ENCODE measurements at regions not wholly inside any gene's neighbourhood (a gene's known extent, or its start where the extent isn't known, plus 50 kb on each side); places are given as distances from the start of the nearest gene placed in this dataset.

- TF ChIP-seq, protein P1, sequence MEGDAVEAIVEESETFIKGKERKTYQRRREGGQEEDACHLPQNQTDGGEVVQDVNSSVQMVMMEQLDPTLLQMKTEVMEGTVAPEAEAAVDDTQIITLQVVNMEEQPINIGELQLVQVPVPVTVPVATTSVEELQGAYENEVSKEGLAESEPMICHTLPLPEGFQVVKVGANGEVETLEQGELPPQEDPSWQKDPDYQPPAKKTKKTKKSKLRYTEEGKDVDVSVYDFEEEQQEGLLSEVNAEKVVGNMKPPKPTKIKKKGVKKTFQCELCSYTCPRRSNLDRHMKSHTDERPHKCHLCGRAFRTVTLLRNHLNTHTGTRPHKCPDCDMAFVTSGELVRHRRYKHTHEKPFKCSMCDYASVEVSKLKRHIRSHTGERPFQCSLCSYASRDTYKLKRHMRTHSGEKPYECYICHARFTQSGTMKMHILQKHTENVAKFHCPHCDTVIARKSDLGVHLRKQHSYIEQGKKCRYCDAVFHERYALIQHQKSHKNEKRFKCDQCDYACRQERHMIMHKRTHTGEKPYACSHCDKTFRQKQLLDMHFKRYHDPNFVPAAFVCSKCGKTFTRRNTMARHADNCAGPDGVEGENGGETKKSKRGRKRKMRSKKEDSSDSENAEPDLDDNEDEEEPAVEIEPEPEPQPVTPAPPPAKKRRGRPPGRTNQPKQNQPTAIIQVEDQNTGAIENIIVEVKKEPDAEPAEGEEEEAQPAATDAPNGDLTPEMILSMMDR (IDR thresholded peaks at IDR 0.05), result no peak
- TF ChIP-seq POLR2A (IDR thresholded peaks at IDR 0.05), result no peak
- no peak for TF ChIP-seq EP300 (IDR thresholded peaks at IDR 0.05; ENCODE audit: low read depth)
Measured at GRCh38 chr12:115370207-115370606, 686.2 kb upstream of the TBX3 start.
